ENCODE measurements at regions not wholly inside any gene's neighbourhood (a gene's known extent, or its start where the extent isn't known, plus 50 kb on each side); places are given as distances from the start of the nearest gene placed in this dataset.

DNA sequence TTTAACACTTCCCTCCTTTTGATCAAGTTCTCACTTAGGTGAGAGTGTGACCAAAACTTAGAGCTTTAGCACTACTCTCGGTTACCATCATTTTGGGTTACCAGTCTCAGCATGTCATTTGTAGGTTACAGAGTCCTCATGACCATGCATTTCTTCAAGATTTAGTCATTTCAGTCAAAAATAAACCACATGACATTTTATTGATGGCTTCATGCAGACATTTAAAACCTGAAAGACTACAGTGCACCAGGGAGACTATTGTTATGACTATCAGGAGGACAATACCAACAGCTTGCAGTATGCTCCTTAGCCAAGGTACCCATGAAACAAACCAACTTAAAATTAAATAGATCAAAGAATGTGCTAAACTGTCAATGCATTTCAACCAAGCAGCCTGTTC lies 498.1 kb upstream of the FSTL5 start:
- no peak for TF ChIP-seq POLR2A (IDR thresholded peaks at IDR 0.05)
- TF ChIP-seq, protein P1, sequence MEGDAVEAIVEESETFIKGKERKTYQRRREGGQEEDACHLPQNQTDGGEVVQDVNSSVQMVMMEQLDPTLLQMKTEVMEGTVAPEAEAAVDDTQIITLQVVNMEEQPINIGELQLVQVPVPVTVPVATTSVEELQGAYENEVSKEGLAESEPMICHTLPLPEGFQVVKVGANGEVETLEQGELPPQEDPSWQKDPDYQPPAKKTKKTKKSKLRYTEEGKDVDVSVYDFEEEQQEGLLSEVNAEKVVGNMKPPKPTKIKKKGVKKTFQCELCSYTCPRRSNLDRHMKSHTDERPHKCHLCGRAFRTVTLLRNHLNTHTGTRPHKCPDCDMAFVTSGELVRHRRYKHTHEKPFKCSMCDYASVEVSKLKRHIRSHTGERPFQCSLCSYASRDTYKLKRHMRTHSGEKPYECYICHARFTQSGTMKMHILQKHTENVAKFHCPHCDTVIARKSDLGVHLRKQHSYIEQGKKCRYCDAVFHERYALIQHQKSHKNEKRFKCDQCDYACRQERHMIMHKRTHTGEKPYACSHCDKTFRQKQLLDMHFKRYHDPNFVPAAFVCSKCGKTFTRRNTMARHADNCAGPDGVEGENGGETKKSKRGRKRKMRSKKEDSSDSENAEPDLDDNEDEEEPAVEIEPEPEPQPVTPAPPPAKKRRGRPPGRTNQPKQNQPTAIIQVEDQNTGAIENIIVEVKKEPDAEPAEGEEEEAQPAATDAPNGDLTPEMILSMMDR (IDR thresholded peaks at IDR 0.05): no peak

Measured in uterus (tissue), 2 donors.